ENCODE measurements at regions not wholly inside any gene's neighbourhood (a gene's known extent, or its start where the extent isn't known, plus 50 kb on each side); places are given as distances from the start of the nearest gene placed in this dataset.

GRCh38 chr1:11590395-11590794, 63.8 kb downstream of the FBXO2 start:
- H3K4me1 ChIP-seq: peaks cover 7% of the 10 kb centered on the region
- DNase-seq (no peak), ATAC-seq (no peak)
- H3K27ac ChIP-seq: no peak overlapping the region
- TF ChIP-seq CTCF (IDR thresholded peaks at IDR 0.05): no peak
- intact Hi-C loops (cut with DNase I): no loop called here
- H3K36me3 ChIP-seq: no peaks in the 10 kb centered on the region
- no peak overlapping the region for H3K4me3 ChIP-seq
- peaks cover 8% of the 10 kb centered on the region for H3K27me3 ChIP-seq (ENCODE audit: low read depth)
- no peaks in the 10 kb centered on the region for H3K9me3 ChIP-seq

All from lower lobe of right lung (tissue), 2 donors.